ES-I3 (cell line): ENCODE measurements at regions not wholly inside any gene's neighbourhood (a gene's known extent, or its start where the extent isn't known, plus 50 kb on each side); places are given as distances from the start of the nearest gene placed in this dataset.

Experiments used
- H3K36me3 ChIP-seq: 2 replicates; pipeline ENCODE4 v1.6.1; 2013; ENCODE audit warnings: mild to moderate bottlenecking, low read length, control low read depth, moderate library complexity; ENCODE audit not compliant: insufficient read depth
- H3K4me1 ChIP-seq: 2 replicates; pipeline ENCODE4 v1.6.1; 2013; ENCODE audit warnings: mild to moderate bottlenecking, control low read depth, low read length; ENCODE audit not compliant: insufficient read depth
- H3K9ac ChIP-seq: 2 replicates; pipeline ENCODE4 v1.6.1; 2013; ENCODE audit warnings: low read depth, mild to moderate bottlenecking, low read length, moderate library complexity
- H3K9me3 ChIP-seq: 2 replicates; pipeline ENCODE4 v1.6.1; 2013; ENCODE audit warnings: mild to moderate bottlenecking, low read length, moderate library complexity; ENCODE audit not compliant: control insufficient read depth, insufficient read depth

GRCh38 chrX:39000802-39001201, 199.5 kb downstream of the MID1IP1 start:
- no peaks in the 10 kb centered on the region for H3K4me1 ChIP-seq
- H3K36me3 ChIP-seq = no peaks in the 10 kb centered on the region
- no peak overlapping the region for H3K9ac ChIP-seq
- H3K9me3 ChIP-seq = no peaks in the 10 kb centered on the region

DNA sequence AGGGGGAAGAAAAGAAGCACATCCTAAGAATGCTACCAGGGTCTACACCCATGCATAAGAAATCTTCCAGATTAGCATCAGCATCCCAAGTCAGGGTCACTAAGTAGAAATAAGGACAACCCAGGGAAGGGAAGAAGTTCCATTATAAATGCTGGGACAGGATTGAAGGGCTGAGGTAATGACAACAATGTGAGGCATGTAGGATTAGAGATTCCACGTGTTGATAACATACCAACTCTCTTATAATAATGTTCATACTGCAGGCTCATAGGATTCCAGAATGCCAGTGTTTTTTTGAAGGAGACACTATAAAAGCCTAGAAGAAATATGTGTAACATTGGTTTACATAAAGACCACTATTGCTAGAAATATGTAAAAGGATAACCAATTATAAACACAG, 201.2 kb downstream of the MID1IP1 start:
- no peaks in the 10 kb centered on the region for H3K36me3 ChIP-seq
- H3K4me1 ChIP-seq = no peaks in the 10 kb centered on the region
- H3K9me3 ChIP-seq = no peaks in the 10 kb centered on the region
- no peak overlapping the region for H3K9ac ChIP-seq

GRCh38 chrX:39008549-39008948, 207.3 kb downstream of the MID1IP1 start:
- Histone ChIP-seq H3K9ac (no peak overlapping the region), H3K36me3 (no peaks in the 10 kb centered on the region), H3K9me3 (no peaks in the 10 kb centered on the region), H3K4me1 (no peaks in the 10 kb centered on the region)

- H3K36me3 ChIP-seq = no peaks in the 10 kb centered on the region
- no peak overlapping the region for H3K9ac ChIP-seq
- no peaks in the 10 kb centered on the region for H3K9me3 ChIP-seq
- H3K4me1 ChIP-seq = no peaks in the 10 kb centered on the region
These were observed 210.4 kb downstream of the MID1IP1 start for GRCh38 chrX:39011454-39012221.

- Histone ChIP-seq H3K9ac (no peak overlapping the region), H3K4me1 (peaks cover 6% of the 10 kb centered on the region), H3K36me3 (no peaks in the 10 kb centered on the region), H3K9me3 (no peaks in the 10 kb centered on the region)
These were observed 211.4 kb downstream of the MID1IP1 start for GRCh38 chrX:39012621-39013111.

DNA sequence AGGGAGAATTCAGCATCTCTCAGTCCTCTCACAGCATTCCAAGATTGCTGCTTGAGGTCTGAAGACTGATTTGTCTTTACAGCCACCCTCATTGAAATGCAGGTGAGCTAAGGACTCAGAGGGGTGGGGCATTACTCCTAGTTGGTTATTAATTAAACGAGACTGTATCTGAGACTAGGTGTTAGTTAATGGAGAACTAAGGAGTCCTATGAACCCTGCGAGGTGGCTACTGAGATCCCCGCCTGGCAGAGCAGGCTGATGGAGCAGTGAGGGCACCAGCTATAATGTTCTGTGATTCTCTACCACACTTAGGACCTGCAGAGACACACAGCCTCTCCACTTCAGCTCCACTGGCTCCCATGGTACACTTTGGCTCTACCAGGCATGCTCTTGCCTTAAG, 215.3 kb downstream of the MID1IP1 start:
- Histone ChIP-seq H3K9me3 (no peaks in the 10 kb centered on the region), H3K36me3 (no peaks in the 10 kb centered on the region), H3K9ac (no peak overlapping the region), H3K4me1 (peaks cover 14% of the 10 kb centered on the region)

- no peak overlapping the region for H3K9ac ChIP-seq
- H3K36me3 ChIP-seq = no peaks in the 10 kb centered on the region
- peaks cover 14% of the 10 kb centered on the region for H3K4me1 ChIP-seq
- H3K9me3 ChIP-seq = no peaks in the 10 kb centered on the region
These were observed 215.8 kb downstream of the MID1IP1 start for GRCh38 chrX:39017077-39017476.

DNA sequence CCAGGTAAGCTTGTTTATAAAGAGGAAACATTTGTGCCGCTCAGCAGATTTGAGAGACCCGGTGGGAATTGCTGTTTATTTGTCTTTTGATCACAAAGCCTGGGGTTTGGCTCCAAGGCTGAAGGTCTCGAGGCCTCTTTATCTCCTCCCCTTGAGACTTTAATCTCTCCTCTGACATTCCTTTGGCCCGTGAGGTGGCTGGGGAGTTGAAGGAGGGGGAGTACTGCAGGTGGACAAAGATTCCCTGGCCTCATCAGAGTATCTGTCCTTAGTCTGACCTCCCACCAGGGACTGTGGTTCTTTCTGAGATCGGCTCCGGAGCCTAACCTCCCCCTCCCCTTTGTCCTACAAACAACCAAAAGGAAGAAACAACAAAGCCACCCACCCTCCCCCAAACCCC, 216.5 kb downstream of the MID1IP1 start:
- peaks cover 14% of the 10 kb centered on the region for H3K4me1 ChIP-seq
- no peaks in the 10 kb centered on the region for H3K36me3 ChIP-seq
- no peaks in the 10 kb centered on the region for H3K9me3 ChIP-seq
- H3K9ac ChIP-seq = no peak overlapping the region

DNA sequence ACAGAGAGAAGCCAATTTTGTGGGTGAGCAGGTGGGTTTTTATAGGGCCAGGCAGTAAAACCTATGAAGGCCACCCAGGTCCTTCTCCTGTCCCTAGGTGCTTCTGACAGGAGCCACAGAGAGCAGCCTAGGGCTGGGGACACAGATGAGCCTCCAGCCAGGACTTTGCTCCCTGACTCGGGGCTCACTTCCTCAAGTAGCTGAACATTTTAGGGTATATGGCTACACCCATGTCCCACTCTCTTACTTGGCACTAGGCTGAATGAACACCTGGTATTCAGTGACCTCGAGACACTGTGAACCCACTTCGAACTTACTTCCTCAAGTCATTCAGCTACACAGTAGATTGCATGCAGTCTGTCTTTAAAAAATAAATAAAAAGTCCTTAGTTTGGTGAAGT, 217.3 kb downstream of the MID1IP1 start:
- peaks cover 14% of the 10 kb centered on the region for H3K4me1 ChIP-seq
- H3K9ac ChIP-seq = no peak overlapping the region
- no peaks in the 10 kb centered on the region for H3K36me3 ChIP-seq
- H3K9me3 ChIP-seq = peaks cover 2% of the 10 kb centered on the region; the same call in 1 of the 2 replicates

DNA sequence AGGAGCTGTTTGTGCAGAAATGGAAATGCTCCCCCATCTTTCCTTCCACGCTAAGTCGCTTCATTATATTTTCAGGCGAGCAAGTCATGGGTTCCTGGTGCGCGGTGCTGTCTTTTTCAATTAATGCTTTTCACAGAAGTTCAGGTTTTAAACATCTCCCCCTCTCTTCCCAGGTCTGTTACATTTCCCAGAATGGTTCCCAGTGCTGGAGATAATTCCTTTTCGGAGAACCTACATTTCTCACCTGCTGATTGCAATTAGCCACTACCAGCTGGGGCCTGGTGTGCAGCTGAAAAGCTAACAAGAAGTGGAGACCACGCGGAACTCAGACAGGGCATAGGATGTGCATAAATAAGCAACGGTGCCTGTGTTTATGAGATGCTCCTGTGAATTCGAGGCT, 217.8 kb downstream of the MID1IP1 start:
- Histone ChIP-seq H3K36me3 (no peaks in the 10 kb centered on the region), H3K9me3 (peaks cover 2% of the 10 kb centered on the region; the same call in 1 of the 2 replicates), H3K9ac (no peak overlapping the region), H3K4me1 (peaks cover 14% of the 10 kb centered on the region)

GRCh38 chrX:39020051-39020669, 218.9 kb downstream of the MID1IP1 start:
- Histone ChIP-seq H3K4me1 (peaks cover 14% of the 10 kb centered on the region), H3K9ac (no peak overlapping the region), H3K9me3 (peaks cover 2% of the 10 kb centered on the region; the same call in 1 of the 2 replicates), H3K36me3 (no peaks in the 10 kb centered on the region)

- H3K9ac ChIP-seq = no peak overlapping the region
- H3K4me1 ChIP-seq = peaks cover 13% of the 10 kb centered on the region
- H3K36me3 ChIP-seq = no peaks in the 10 kb centered on the region
- H3K9me3 ChIP-seq = peaks cover 2% of the 10 kb centered on the region; the same call in 1 of the 2 replicates
These were observed 220.8 kb downstream of the MID1IP1 start for GRCh38 chrX:39022106-39022505.

DNA sequence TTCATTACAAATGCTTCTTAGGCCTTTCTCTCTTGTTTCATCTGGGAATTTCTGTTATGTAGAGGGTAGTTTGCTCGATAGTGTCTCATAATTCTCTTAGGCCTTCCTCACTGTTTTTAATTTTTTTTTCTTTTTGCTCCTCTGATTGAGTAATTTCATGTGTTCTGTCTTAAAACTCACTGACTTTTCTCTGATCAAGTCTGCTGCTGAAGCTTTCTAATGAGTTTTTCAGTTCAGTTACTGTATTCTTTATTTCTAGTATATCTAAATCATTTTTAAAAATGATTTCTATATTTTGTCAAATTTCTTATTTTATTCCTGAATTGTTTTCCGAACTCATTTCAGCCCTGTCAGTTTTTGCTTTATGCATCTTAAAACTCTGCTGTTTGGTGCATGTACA, 228.0 kb downstream of the MID1IP1 start:
- H3K36me3 ChIP-seq = no peaks in the 10 kb centered on the region
- peaks cover 4% of the 10 kb centered on the region; the same call in 1 of the 2 replicates for H3K9me3 ChIP-seq
- H3K9ac ChIP-seq = no peak overlapping the region
- H3K4me1 ChIP-seq = no peaks in the 10 kb centered on the region

DNA sequence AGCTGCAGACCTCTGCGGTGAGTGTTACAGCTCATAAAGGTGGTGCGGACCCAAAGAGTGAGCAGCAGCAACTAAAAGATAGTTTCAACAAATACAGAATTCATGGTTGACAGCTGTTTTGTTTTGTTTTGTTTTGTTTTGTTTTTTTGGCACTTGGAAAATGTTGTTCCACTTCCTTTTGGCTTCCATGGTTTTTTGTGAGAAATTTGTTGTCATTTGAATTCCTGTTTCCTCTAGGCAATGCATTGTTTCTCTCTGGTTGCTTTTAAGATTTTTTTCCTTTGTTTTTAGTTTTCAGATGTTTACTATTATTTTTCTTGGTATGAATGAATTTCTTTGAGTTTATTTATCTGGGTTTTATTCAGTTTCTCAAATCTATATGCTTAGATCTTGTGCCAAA, 229.4 kb downstream of the MID1IP1 start:
- H3K9me3 ChIP-seq = peaks cover 6% of the 10 kb centered on the region
- no peaks in the 10 kb centered on the region for H3K4me1 ChIP-seq
- no peak overlapping the region for H3K9ac ChIP-seq
- no peaks in the 10 kb centered on the region for H3K36me3 ChIP-seq

- no peaks in the 10 kb centered on the region for H3K36me3 ChIP-seq
- H3K9me3 ChIP-seq = peaks cover 1% of the 10 kb centered on the region; the same call in 1 of the 2 replicates
- no peak overlapping the region for H3K9ac ChIP-seq
- H3K4me1 ChIP-seq = no peaks in the 10 kb centered on the region
These were observed 238.6 kb downstream of the MID1IP1 start for GRCh38 chrX:39039890-39040289.
